Prostate gland (tissue), 2 donors: ENCODE measurements at regions not wholly inside any gene's neighbourhood (a gene's known extent, or its start where the extent isn't known, plus 50 kb on each side); places are given as distances from the start of the nearest gene placed in this dataset.

Experiments
- DNase-seq: peaks from one replicate; pipeline ENCODE4 v3.0.0-alpha.2; 2019; ENCODE audit warnings: low spot score
- H3K27ac ChIP-seq, 2 donors: fragments of 200-600 bp; sonication (generic); 2 replicates each; pipeline ENCODE4 v1.5.1; 2017 to 2019
- H3K27me3 ChIP-seq: fragments of 200-600 bp; sonication (generic); replicated peaks from 2 replicates; pipeline ENCODE4 v1.5.1; 2019; ENCODE audit not compliant: insufficient read depth
- H3K36me3 ChIP-seq, 2 donors: fragments of 200-600 bp; sonication (generic); 1 replicate in 1 of 2; 2 replicates in 1 of 2; pipeline versions ENCODE4 v1.5.1 to v1.8.1; 2017 to 2019
- H3K4me1 ChIP-seq: fragments of 200-600 bp; sonication (generic); replicated peaks from 2 replicates; pipeline ENCODE4 v1.5.1; 2019
- H3K4me3 ChIP-seq, 2 donors: fragments of 200-600 bp; sonication (generic); 2 replicates each; pipeline ENCODE4 v1.5.1; 2017 to 2019
- H3K9me3 ChIP-seq: fragments of 200-600 bp; sonication (generic); 2 replicates; pipeline ENCODE4 v1.5.1; 2017
- POLR2A ChIP-seq: fragments of 450-650 bp; IDR thresholded peaks from one replicate; pipeline ENCODE4 v1.6.1; 2016; ENCODE audit warnings: antibody characterized with exemption, mild to moderate bottlenecking
- POLR2AphosphoS5 ChIP-seq: sonication (generic); formaldehyde crosslinking; IDR thresholded peaks from one replicate; pipeline ENCODE4 v1.6.1; 2017; ENCODE audit warnings: antibody characterized with exemption
- WGBS: methylation state at CpG from one replicate; pipeline ENCODE4 v1.1.5; 2018; 5-methylcytosine and 5-hydroxymethylcytosine counted together
- intact Hi-C: fragments of 100-400 bp; cut with DNase I; formaldehyde crosslinking; loops from one replicate; pipeline ENCODE4 v1.14.2; 2022
- TF ChIP-seq, protein P1 (sequence below), 4 experiments: fragments of 200-600 bp in 2 of 4; fragments of 450-650 bp in 2 of 4; sonication (generic) in 2 of 4; IDR thresholded peaks; 1 replicate in 3 of 4; 2 replicates in 1 of 4; pipeline ENCODE4 v1.5.1; 2016 to 2019; ENCODE audit warnings: antibody characterized with exemption in 4 of 4, mild to moderate bottlenecking in 2 of 4, moderate library complexity in 2 of 4

GRCh38 chr6:104212977-104213668, 646.6 kb downstream of the HACE1 start:
- no peak for TF ChIP-seq POLR2AphosphoS5
- TF ChIP-seq, protein P1, sequence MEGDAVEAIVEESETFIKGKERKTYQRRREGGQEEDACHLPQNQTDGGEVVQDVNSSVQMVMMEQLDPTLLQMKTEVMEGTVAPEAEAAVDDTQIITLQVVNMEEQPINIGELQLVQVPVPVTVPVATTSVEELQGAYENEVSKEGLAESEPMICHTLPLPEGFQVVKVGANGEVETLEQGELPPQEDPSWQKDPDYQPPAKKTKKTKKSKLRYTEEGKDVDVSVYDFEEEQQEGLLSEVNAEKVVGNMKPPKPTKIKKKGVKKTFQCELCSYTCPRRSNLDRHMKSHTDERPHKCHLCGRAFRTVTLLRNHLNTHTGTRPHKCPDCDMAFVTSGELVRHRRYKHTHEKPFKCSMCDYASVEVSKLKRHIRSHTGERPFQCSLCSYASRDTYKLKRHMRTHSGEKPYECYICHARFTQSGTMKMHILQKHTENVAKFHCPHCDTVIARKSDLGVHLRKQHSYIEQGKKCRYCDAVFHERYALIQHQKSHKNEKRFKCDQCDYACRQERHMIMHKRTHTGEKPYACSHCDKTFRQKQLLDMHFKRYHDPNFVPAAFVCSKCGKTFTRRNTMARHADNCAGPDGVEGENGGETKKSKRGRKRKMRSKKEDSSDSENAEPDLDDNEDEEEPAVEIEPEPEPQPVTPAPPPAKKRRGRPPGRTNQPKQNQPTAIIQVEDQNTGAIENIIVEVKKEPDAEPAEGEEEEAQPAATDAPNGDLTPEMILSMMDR (IDR thresholded peaks at IDR 0.05): no peak
- TF ChIP-seq POLR2A: no peak
- no peak overlapping the region for H3K4me3 ChIP-seq
- H3K27me3 ChIP-seq: no peaks in the 10 kb centered on the region
- intact Hi-C loops: no loop called here
- H3K36me3 ChIP-seq: no peaks in the 10 kb centered on the region
- WGBS: 84% methylated on average over 1 of the region's 1 CpG
- no peak for DNase-seq
- H3K27ac ChIP-seq: no peak overlapping the region
- no peaks in the 10 kb centered on the region for H3K4me1 ChIP-seq
- H3K9me3 ChIP-seq: no peaks in the 10 kb centered on the region

DNA sequence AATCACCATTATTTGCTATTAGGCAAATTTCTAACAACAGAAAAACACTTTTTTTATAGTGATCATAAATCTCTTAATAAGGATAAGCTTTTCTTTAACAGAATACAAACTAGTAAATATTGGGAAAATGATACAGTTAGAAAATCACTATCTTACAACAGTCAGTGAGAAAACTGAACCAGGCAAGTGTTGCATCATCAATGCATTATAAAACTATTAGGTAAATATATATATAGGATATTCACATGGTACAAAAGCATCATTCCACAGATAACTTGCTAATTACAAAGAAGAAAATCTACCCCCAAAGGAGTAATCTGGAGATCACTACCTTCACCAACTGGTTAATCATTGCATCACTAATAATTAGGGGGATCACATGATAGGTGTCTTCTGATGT, 652.1 kb downstream of the HACE1 start:
- Histone ChIP-seq H3K9me3 (no peaks in the 10 kb centered on the region), H3K4me1 (no peaks in the 10 kb centered on the region), H3K4me3 (no peak overlapping the region), H3K36me3 (no peaks in the 10 kb centered on the region), H3K27me3 (no peaks in the 10 kb centered on the region), H3K27ac (no peak overlapping the region)
- TF ChIP-seq, protein P1 (IDR thresholded peaks at IDR 0.05): no peak
- TF ChIP-seq POLR2AphosphoS5 (no peak), POLR2A (no peak)
- no peak for DNase-seq
- intact Hi-C loops: no loop called here

- intact Hi-C loops: no loop called here
- TF ChIP-seq POLR2AphosphoS5: no peak
- no peak for TF ChIP-seq POLR2A
- no peaks in the 10 kb centered on the region for H3K9me3 ChIP-seq
- H3K27ac ChIP-seq: no peak overlapping the region
- no peak overlapping the region for H3K4me3 ChIP-seq
- no peaks in the 10 kb centered on the region for H3K36me3 ChIP-seq
- 87% methylated on average over 2 of the region's 2 CpGs for WGBS
- no peak for DNase-seq
- no peaks in the 10 kb centered on the region for H3K4me1 ChIP-seq
- no peaks in the 10 kb centered on the region for H3K27me3 ChIP-seq
Measured at GRCh38 chr6:104201557-104201956, 658.2 kb downstream of the HACE1 start.

GRCh38 chr6:104187616-104188015, 672.1 kb downstream of the HACE1 start:
- intact Hi-C loops: no loop called here

DNA sequence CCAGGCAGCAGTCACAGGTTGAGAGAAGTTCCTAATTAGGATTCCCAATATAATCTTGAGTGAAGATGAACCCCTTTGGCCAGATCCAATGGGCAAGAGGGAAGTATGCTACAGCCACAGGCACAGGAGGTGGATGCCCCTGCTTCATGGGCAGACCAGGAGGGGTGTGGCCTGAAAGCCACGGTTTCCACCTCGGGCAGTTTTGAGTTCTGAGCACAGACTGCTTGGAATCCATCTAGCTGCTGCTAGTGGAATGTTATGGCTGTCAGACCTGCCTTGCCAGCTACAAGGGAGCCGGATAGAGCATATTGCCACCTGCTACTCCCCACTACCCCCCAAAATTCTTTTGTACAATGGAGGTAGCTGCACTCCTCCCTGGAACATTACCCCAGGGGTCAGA, 672.9 kb downstream of the HACE1 start:
- no peak overlapping the region for H3K4me3 ChIP-seq
- no peak overlapping the region for H3K27ac ChIP-seq
- no peaks in the 10 kb centered on the region for H3K4me1 ChIP-seq
- no peak for DNase-seq
- no peaks in the 10 kb centered on the region for H3K36me3 ChIP-seq
- no peaks in the 10 kb centered on the region for H3K27me3 ChIP-seq
- intact Hi-C loops: no loop called here
- no peaks in the 10 kb centered on the region for H3K9me3 ChIP-seq
- 52% methylated on average over 3 of the region's 3 CpGs for WGBS
- TF ChIP-seq, protein P1 (IDR thresholded peaks at IDR 0.05): no peak
- TF ChIP-seq POLR2AphosphoS5 (no peak), POLR2A (no peak)

More at GRCh38 chr6:104187616-104188015, 672.1 kb downstream of the HACE1 start:
- DNase-seq: no peak
- no peaks in the 10 kb centered on the region for H3K9me3 ChIP-seq
- no peak overlapping the region for H3K4me3 ChIP-seq
- H3K27ac ChIP-seq: no peak overlapping the region
- no peaks in the 10 kb centered on the region for H3K27me3 ChIP-seq
- no peaks in the 10 kb centered on the region for H3K4me1 ChIP-seq
- H3K36me3 ChIP-seq: no peaks in the 10 kb centered on the region
- TF ChIP-seq POLR2A (no peak), POLR2AphosphoS5 (no peak)
- TF ChIP-seq, protein P1 (IDR thresholded peaks at IDR 0.05): no peak
